ENCODE measurements at regions not wholly inside any gene's neighbourhood (a gene's known extent, or its start where the extent isn't known, plus 50 kb on each side); places are given as distances from the start of the nearest gene placed in this dataset.

GRCh38 chr9:7859701-7860334 is 60.2 kb upstream of the DMAC1 start:
- no peak for DNase-seq

GRCh38 chr9:7858166-7858565 is 58.6 kb upstream of the DMAC1 start:
- no peak for DNase-seq

DNA sequence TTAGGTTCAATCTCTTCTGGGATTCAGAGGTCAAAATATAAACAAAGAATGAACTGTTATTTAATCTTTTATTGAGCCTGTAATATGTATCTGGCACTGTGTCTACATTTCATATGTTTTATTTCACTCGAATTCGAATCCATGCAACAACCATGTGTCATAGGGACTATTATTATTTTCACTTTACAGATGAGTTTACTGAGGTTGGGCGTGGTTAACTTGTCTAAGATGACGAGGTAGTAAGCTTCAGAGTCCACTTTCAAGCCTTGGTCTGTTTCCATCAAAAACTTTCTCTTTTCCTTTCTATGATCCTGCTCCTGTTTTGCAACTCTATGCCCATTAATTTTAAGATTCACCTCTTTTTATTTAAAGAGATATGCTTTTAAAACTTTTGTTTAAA is 55.2 kb upstream of the DMAC1 start:
- no peak for DNase-seq

Measured in NCI-H2107 (cell line).